ENCODE measurements at regions not wholly inside any gene's neighbourhood (a gene's known extent, or its start where the extent isn't known, plus 50 kb on each side); places are given as distances from the start of the nearest gene placed in this dataset.

- DNase-seq (ENCODE audit: extremely low read depth, low read depth, low spot score), result no peak
Observed at GRCh38 chr11:91686700-91687099, 537.9 kb upstream of the FAT3 start.

- DNase-seq (ENCODE audit: extremely low read depth, low read depth, low spot score), result no peak
Observed at GRCh38 chr11:91686281-91686680, 538.3 kb upstream of the FAT3 start.

DNA sequence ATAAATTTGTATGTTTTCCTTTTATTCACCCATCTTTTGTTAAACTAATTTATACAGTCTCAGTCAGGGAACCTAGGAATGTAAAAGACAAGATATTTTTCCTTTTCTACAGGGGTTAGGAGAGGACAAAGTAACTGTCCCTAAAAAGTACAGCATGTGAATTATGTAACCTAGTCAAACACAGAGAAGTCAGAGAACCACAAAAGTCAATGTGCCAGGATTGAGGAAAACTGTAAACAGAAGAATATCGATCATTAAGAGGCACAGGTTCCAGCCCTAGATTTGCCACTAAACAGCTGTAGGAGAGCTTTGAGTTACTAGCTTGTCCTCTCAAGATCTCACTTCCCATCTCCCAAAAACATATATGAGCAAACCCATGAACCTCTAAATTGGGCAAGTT is 550.9 kb upstream of the FAT3 start:
- DNase-seq (ENCODE audit: extremely low read depth, low read depth, low spot score), result no peak

DNA sequence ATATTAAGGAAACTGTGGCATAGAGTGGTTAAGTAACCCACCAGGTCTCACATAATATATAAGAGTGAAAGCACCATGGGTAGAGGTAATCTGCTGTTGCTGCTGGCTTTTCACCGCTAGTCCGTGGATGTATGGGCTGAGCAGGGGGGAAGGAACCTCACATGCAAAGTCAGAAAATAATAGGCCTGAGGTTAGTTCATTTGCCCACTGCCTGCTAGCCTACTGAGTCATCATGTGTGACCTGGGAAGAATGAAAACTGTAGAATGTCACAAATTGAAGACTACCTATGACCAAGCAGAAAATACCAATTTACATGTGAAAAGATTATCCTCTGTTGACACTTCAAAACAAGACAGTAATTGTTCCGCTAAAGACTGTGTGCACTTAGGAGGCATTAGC is 560.1 kb upstream of the FAT3 start:
- DNase-seq (ENCODE audit: extremely low read depth, low read depth, low spot score), result no peak

GRCh38 chr11:91660036-91660435 is 564.6 kb upstream of the FAT3 start:
- no peak for DNase-seq (ENCODE audit: extremely low read depth, low read depth, low spot score)

- no peak for DNase-seq (ENCODE audit: extremely low read depth, low read depth, low spot score)
Observed at GRCh38 chr11:91654686-91655085, 569.9 kb upstream of the FAT3 start.

GRCh38 chr11:91653079-91653754 is 571.4 kb upstream of the FAT3 start:
- no peak for DNase-seq (ENCODE audit: extremely low read depth, low read depth, low spot score)

DNA sequence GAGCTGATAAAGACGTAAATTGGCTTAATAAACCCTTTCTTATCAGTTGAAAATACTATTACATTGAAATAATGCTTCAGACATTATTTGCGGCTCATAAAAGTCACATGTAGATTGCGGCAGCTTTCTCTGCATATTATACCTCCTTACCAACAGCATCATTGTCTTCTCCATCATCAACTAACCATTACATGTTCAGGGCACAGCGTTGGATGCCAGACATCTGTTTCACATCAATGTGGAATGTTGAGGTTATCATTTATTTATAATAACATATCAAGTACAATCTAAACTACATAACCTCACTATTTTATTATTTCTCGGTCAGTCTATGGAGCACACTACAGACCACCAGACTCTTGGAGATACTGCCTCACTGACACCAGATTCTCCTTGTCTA is 573.8 kb upstream of the FAT3 start:
- DNase-seq (ENCODE audit: extremely low read depth, low read depth, low spot score), result no peak

GRCh38 chr11:91641153-91641552 is 583.5 kb upstream of the FAT3 start:
- no peak for DNase-seq (ENCODE audit: extremely low read depth, low read depth, low spot score)

DNA sequence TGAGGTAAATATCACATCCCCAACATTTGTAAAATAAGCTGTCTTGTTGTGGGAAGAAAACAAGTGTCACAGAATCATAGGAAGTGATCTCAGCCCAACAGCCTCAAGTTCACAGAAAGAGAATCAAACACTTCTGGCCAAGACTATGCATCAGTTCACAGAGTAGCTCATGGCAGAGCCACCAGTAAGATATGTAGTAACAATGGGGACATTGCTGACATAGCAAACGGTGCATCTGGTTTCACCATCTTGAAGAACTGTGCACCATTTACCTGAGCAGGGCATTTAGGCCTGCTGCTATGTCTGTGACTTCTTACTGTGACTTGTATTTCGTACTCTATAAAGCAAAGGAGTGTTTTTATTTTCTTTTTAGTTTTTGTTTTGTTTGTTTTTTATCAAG is 585.3 kb upstream of the FAT3 start:
- DNase-seq (ENCODE audit: extremely low read depth, low read depth, low spot score), result no peak

DNA sequence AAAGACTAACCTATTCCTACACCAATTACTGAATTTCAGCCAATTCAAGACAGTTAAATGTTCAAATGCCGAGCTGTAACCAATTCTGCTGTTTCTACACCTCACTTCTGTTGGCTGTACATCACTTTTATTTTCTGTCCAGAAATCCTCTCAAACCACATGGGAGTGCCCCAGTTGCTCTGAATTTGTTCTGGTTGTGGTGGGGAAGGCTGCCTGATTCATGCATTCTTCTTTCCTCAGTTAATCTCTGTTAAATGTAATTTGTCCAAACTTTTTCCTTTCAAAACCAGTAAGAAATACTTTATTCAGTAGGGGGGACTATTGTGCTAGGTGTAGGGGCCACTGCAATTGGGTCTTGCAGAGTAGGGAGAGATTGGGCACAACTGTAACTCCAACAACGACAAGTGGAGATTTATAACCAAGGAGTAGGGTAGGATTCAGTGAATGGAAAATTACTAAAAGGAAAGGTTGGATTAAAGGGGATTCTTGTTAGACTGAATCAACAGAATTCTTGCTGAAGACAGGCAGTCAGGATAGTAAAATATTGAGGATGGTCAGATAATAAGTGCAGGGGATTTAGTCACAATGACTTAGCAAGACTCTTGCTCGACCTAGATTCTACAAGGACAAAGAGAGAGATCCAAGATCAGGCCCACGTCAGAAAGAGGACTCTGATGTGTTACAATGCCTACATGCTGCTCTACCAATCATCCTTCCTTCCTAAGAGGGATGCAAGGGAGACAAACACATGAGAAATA is 593.5 kb upstream of the FAT3 start:
- DNase-seq (ENCODE audit: extremely low read depth, low read depth, low spot score), result no peak

DNA sequence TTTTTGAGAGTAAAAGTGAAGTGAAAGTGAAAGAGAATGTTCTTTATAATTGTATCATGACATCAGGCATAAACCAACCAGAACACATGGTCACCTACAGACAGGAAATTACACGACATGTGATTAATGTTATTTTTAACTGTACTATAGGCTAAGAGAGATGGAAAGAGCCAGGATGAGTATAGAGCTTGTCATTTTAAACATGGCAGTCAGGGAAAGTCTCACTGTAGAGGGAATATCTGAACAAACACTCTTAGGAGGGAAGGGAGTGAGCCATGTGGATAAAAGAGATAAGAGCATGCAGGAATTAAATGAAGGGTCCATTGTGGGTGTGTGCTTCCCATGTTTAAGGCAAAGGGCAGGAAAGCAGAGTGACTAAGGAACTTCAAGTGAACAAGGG is 599.1 kb upstream of the FAT3 start:
- peak; percentile 4 for DNase-seq (ENCODE audit: extremely low read depth, low read depth, low spot score)

DNA sequence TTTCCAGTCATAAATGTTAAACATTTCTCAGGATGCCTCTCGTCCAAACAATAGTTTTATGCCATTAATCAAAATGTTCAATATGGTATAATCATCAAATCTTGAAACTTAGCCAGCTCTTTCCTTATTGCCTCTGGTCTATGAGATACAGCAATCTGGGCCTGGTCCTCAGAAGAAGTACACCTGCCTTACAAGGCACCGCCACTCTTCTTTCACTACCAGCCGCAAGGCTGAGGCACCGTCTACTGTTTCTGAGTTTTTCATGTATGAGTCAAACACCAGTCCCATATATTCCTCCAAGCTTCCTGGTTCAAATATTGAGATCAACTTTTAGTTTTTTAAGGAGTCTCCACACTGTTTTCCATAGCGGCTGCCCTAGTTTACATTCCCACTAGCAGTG is 600.6 kb upstream of the FAT3 start:
- DNase-seq (ENCODE audit: extremely low read depth, low read depth, low spot score), result no peak

DNA sequence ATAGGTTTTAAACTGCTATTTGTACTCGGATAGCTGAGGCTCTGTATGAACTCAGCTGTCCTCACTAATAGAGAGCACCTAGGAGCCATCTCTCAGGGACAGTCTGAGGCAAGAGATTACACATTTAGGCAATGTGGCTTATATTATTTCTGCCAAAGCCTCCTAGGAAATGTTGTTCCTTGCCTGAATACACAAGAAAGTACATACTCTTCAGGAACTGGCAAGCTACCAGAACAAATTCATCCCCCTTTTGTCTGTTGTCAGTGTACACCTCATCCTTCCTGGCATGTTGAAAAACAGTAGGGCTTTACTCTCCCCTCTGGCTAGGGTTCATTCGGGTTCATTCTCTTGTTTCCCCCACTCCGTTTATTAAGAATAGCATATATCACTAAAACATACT is 615.9 kb upstream of the FAT3 start:
- DNase-seq (ENCODE audit: extremely low read depth, low read depth, low spot score), result no peak

- no peak for DNase-seq (ENCODE audit: extremely low read depth, low read depth, low spot score)
Observed at GRCh38 chr11:91596111-91596510, 628.5 kb upstream of the FAT3 start.

GRCh38 chr11:91591021-91591420 is 633.6 kb upstream of the FAT3 start:
- DNase-seq (ENCODE audit: extremely low read depth, low read depth, low spot score), result no peak

- no peak for DNase-seq (ENCODE audit: extremely low read depth, low read depth, low spot score)
Observed at GRCh38 chr11:91587131-91587530, 637.5 kb upstream of the FAT3 start.

GRCh38 chr11:91585035-91585801 is 639.4 kb upstream of the FAT3 start:
- DNase-seq (ENCODE audit: extremely low read depth, low read depth, low spot score), result no peak

DNA sequence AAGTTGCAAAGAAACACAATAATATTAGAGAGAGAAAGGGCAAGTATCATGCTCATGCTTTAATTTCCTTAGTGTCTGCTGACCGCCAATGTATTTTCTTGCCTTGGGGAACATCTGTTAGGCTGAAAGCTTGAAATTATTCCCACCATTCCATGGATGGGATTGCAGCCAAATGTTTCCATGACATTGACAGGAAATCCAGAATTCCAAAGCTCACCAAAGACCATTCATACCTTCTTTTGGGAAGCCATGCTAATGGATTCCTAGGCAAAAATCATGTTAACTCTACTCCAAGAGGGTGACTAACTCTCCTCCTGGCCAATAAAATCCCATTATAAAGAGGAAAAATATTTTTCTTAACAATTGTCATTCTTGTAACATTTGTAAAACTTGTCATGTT is 661.4 kb upstream of the FAT3 start:
- no peak for DNase-seq (ENCODE audit: extremely low read depth, low read depth, low spot score)

- DNase-seq (ENCODE audit: extremely low read depth, low read depth, low spot score), result no peak
Observed at GRCh38 chr11:91560434-91560833, 664.2 kb upstream of the FAT3 start.

- no peak for DNase-seq (ENCODE audit: extremely low read depth, low read depth, low spot score)
Observed at GRCh38 chr11:91538065-91538464, 686.6 kb upstream of the FAT3 start.

DNA sequence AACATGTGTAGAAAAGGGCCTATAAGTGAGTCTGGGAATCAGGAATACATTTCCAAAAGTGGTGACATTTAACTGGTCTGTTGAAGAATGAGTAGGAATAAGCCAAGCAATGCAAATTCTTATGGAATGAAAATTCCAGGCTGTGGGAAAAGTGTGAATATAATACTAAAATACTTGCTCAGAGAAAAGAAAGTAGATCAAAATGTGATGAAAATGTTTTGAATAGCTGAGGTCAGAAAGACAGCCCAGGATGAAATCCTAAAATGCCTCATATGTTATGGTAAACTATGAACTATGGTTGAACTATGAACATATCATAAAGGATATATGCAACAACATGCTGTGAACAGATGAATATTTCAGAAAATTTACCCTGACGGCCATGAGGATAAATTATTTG is 688.3 kb upstream of the FAT3 start:
- DNase-seq (ENCODE audit: extremely low read depth, low read depth, low spot score), result no peak

All from glomerular endothelial cell (primary cell).